Omental fat pad (tissue), 3 donors: ENCODE measurements at regions not wholly inside any gene's neighbourhood (a gene's known extent, or its start where the extent isn't known, plus 50 kb on each side); places are given as distances from the start of the nearest gene placed in this dataset.

ENCODE experiments used
- ATAC-seq: fragments of 150-250 bp; one replicate; pipeline ENCODE4 v1.9.1; 2016; ENCODE audit warnings: mild to moderate bottlenecking, moderate library complexity; ENCODE audit not compliant: low FRiP score
- DNase-seq: peaks from one replicate; pipeline ENCODE4 v3.0.0-alpha.2; 2019; ENCODE audit warnings: low spot score
- TF ChIP-seq, protein P1 (sequence below), 3 donors: fragments of 450-650 bp; IDR thresholded peaks; one replicate each; pipeline ENCODE4 v1.5.1; 2016 to 2017; ENCODE audit warnings: antibody characterized with exemption in 3 of 3, mild to moderate bottlenecking in 3 of 3, moderate library complexity in 2 of 3

DNA sequence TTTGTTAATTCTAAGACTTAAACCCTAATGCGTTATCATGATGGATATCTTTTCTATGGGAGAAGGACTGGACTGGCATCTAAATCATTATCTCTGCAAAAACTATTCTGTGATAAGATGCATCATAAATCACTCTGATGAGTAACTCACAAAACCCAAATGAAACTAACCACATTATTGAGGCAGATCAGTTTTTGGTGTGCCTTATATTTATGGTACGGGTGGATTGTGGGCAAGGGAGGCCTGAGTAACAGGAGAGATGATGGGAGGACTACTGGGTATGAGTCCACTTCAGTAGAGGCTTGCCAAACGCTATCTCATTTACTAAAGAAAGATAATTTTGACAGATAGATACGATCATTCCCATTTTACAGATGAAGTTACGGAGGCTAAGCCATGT, 66.4 kb upstream of the GUCY1A1 start:
- no peak for DNase-seq
- TF ChIP-seq, protein P1, sequence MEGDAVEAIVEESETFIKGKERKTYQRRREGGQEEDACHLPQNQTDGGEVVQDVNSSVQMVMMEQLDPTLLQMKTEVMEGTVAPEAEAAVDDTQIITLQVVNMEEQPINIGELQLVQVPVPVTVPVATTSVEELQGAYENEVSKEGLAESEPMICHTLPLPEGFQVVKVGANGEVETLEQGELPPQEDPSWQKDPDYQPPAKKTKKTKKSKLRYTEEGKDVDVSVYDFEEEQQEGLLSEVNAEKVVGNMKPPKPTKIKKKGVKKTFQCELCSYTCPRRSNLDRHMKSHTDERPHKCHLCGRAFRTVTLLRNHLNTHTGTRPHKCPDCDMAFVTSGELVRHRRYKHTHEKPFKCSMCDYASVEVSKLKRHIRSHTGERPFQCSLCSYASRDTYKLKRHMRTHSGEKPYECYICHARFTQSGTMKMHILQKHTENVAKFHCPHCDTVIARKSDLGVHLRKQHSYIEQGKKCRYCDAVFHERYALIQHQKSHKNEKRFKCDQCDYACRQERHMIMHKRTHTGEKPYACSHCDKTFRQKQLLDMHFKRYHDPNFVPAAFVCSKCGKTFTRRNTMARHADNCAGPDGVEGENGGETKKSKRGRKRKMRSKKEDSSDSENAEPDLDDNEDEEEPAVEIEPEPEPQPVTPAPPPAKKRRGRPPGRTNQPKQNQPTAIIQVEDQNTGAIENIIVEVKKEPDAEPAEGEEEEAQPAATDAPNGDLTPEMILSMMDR (IDR thresholded peaks at IDR 0.05): no peak
- ATAC-seq: no peak

DNA sequence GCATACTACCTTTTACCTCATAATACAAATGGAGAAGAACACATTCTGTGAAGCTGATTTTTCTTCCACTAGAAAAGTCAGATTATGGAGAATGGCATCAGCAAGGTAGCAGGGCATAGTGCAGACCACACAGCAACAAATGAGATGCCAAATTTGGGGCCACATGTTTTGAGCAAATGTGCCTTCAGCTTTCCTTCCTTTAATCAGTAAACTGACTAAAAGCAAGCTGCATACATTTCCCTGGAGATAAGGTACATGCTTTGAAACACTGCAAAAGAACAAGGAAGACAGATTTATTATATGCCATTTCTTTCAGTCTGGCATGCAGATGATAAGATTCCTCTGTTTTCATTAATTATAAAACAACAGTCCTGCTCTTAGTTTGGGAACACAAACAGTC, 67.1 kb upstream of the GUCY1A1 start:
- ATAC-seq: no peak
- DNase-seq: no peak
- TF ChIP-seq, protein P1 (IDR thresholded peaks at IDR 0.05): no peak

DNA sequence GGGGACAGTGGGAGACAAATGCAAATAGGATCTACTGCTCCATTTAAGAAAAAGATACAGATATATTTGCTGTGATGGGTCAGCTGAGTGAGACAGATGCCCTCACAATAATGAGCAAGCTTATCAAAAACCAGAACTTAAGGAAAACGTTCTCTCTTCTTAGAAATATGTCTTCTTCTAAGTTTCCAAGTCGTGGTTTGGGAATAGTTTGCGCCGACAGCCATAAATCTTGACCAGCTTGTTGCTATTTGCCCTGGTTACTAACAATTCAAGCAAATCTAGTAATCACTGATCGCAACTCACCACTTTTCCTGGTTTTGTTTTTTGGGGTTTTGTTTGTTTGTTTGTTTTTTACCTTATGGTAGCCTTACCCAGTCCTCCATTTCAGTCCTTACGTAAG, 67.6 kb upstream of the GUCY1A1 start:
- DNase-seq: no peak
- ATAC-seq: no peak
- TF ChIP-seq, protein P1 (IDR thresholded peaks at IDR 0.05): no peak

DNA sequence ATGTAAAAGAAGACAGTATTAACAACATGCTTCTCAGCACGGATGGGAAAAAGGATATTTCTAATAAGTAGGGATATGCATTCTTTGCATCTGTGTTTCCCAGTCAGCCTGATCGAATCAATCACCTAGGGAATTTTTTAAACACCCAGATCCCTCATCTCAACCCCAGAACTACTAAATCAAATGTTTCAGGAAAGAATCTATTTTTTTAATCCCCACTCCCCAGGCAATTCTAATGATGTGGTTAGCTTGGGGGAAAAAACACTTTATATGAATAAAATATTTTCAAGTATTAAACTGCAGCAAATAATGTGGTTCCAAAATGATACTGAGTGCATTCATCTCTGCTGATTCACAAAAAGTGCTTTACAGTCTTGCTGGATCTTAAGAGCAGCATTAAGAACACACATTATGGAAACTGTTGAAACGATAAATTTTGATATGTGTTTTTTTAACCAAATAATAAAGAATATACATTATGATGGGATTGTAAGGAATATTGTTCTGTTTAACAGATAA, 68.7 kb upstream of the GUCY1A1 start:
- DNase-seq (no peak), ATAC-seq (no peak)
- TF ChIP-seq, protein P1 (IDR thresholded peaks at IDR 0.05): no peak

DNA sequence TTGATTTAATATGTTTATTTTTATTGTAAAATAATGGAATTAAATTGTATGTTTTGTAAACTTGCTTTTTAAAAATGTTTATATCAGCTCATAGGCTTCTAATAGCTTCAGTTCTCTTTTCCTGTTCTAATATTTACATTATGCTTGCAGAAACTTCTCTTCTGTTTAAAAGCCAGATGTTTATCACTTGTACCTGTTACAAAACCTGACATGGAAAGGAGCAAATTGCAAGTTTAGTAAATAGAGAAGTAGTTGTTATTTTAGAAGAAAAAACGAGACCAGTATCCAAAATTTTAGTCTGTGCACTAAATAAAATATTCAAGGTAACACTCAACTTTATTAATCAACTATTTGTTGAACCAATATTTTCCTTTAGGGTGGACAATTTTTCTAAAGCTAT, 69.4 kb upstream of the GUCY1A1 start:
- TF ChIP-seq, protein P1 (IDR thresholded peaks at IDR 0.05): no peak
- ATAC-seq (no peak), DNase-seq (no peak)

DNA sequence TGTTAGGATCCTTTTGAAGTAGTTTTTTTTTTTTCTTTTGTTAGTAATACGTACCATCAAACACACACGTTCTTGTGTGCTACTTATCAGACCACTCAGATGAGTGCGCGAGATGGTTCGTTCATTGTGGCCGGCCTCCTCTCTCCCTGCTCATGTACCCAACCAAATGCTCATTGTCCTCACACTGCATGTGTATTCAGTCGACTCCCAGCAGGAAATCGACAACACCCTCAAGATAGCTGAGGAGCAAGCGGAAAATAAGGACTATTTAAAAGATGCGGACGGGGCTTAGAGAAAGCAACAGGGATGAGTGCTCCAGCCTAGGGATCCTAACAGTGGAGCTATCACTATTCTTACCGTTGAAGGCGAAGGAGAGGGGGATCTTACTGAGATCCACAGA, 72.9 kb upstream of the GUCY1A1 start:
- DNase-seq: no peak
- TF ChIP-seq, protein P1 (IDR thresholded peaks at IDR 0.05): no peak
- ATAC-seq: no peak

DNA sequence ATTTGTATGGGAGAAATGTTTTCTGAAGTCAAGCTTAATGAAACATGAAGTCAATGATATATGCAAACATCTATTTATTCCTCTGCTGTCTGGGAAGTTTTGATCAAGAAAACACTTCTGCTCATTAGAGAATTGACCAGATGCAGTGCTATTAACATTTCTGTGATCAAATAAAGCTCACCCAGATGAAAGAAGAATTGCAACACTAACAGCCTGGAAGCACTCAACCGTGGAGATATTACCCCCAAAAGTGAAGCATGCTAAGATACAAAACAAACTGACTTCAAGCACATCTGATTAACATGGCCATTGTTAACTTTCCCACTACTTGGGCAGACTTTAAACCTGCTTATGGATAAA, 73.7 kb upstream of the GUCY1A1 start:
- DNase-seq (no peak), ATAC-seq (no peak)
- TF ChIP-seq, protein P1 (IDR thresholded peaks at IDR 0.05): no peak
